H1 (cell line): ENCODE measurements at regions not wholly inside any gene's neighbourhood (a gene's known extent, or its start where the extent isn't known, plus 50 kb on each side); places are given as distances from the start of the nearest gene placed in this dataset.

Source experiments
- CTCF ChIA-PET: fragments of 300-600 bp; sonication (Branson Sonifier 250); formaldehyde crosslinking; loops from one replicate; lab custom pipeline; 2021; ENCODE audit not compliant: partially characterized antibody; lab: Charles Lee
- POLR2A ChIA-PET: fragments of 300-600 bp; sonication (Branson Sonifier 250); formaldehyde crosslinking; loops from one replicate; lab custom pipeline; 2021; ENCODE audit warnings: inconsistent platforms; ENCODE audit not compliant: partially characterized antibody; lab: Charles Lee
- DNase-seq, 2 experiments: peaks; one replicate each; pipeline versions ENCODE4 v3.0.0 to v3.0.0-alpha.2; 2010 to 2022; ENCODE audit warnings: low spot score in 2 of 2, low read depth in 1 of 2, mixed read lengths in 1 of 2
- FAIRE-seq: peaks from 2 replicates; lab custom pipeline; 2011; peaks lifted over from hg19 to GRCh38; lab: Jason Lieb, UNC
- H2AFZ ChIP-seq: 2 replicates; pipeline ENCODE4 v1.8.1; 2012; ENCODE audit warnings: low read length, inconsistent platforms
- H2AK5ac ChIP-seq: 2 replicates; pipeline ENCODE4 v1.6.1; 2013; ENCODE audit warnings: low read depth, low read length
- H2BK120ac ChIP-seq: replicated peaks from 2 replicates; pipeline ENCODE3; 2013; ENCODE audit warnings: low read depth, low read length, inconsistent platforms
- H2BK12ac ChIP-seq: 2 replicates; pipeline ENCODE4 v1.6.1; 2013; ENCODE audit warnings: low read depth, low read length
- H2BK15ac ChIP-seq: 2 replicates; pipeline ENCODE4 v1.6.1; 2013; ENCODE audit warnings: low read length
- H2BK20ac ChIP-seq: 2 replicates; pipeline ENCODE4 v1.6.1; 2013; ENCODE audit warnings: low read length
- H2BK5ac ChIP-seq: 2 replicates; pipeline ENCODE4 v1.6.1; 2013; ENCODE audit warnings: low read depth, low read length
- H3K14ac ChIP-seq: 2 replicates; pipeline ENCODE4 v1.6.1; 2013; ENCODE audit warnings: inconsistent platforms; ENCODE audit not compliant: insufficient read length
- H3K18ac ChIP-seq: 2 replicates; pipeline ENCODE4 v1.6.1; 2013; ENCODE audit warnings: low read length; ENCODE audit errors: extremely low read depth
- H3K23ac ChIP-seq: 2 replicates; pipeline ENCODE4 v1.6.1; 2013; ENCODE audit warnings: inconsistent platforms; ENCODE audit not compliant: insufficient read length
- H3K23me2 ChIP-seq: 2 replicates; pipeline ENCODE4 v1.6.1; 2013; ENCODE audit warnings: low read depth, low read length
- H3K27ac ChIP-seq: 2 replicates; pipeline ENCODE4 v1.6.1; 2011; ENCODE audit warnings: low read depth, low read length, inconsistent platforms
- H3K27me3 ChIP-seq, 4 experiments: replicated peaks in 1 of 4; 1 replicate in 1 of 4; 2 replicates in 3 of 4; pipeline versions ENCODE4 v1.6.1 to v1.8.1; 2011 to 2013; ENCODE audit warnings: low read length in 3 of 4, mild to moderate bottlenecking in 3 of 4, inconsistent platforms in 2 of 4, mixed read lengths in 2 of 4, moderate library complexity in 1 of 4; ENCODE audit not compliant: control insufficient read depth in 3 of 4, insufficient read depth in 3 of 4; ENCODE audit errors: extremely low read depth in 1 of 4
- H3K36me3 ChIP-seq, 4 experiments: 2 replicates each; pipeline versions ENCODE4 v1.6.1 to v1.8.1; 2011 to 2013; ENCODE audit warnings: mild to moderate bottlenecking in 4 of 4, low read length in 3 of 4, moderate library complexity in 2 of 4, control low read depth in 1 of 4, inconsistent platforms in 1 of 4; ENCODE audit not compliant: insufficient read depth in 4 of 4, control insufficient read depth in 2 of 4
- H3K4ac ChIP-seq: replicated peaks from 2 replicates; pipeline ENCODE3; 2013; ENCODE audit warnings: low read length, low read depth, mixed read lengths, inconsistent platforms; ENCODE audit not compliant: insufficient read length
- H3K4me1 ChIP-seq, 4 experiments: replicated peaks in 1 of 4; 1 replicate in 1 of 4; 2 replicates in 3 of 4; pipeline versions ENCODE4 v1.6.1 to v1.8.1; 2011 to 2013; ENCODE audit warnings: low read length in 3 of 4, inconsistent platforms in 2 of 4, mixed read lengths in 1 of 4; ENCODE audit not compliant: insufficient read depth in 4 of 4, control insufficient read depth in 3 of 4
- H3K4me2 ChIP-seq, 2 experiments: 2 replicates each; pipeline versions ENCODE4 v1.6.1 to v1.8.1; 2011 to 2013; ENCODE audit warnings: low read depth in 2 of 2, low read length in 2 of 2, control low read depth in 1 of 2, inconsistent platforms in 1 of 2, mild to moderate bottlenecking in 1 of 2; ENCODE audit not compliant: insufficient read depth in 1 of 2
- H3K4me3 ChIP-seq, 4 experiments: fragments of 200-600, 300-600 bp in 1 of 4; sonication (generic), shearing (Covaris generic), sonication (Bioruptor Twin) in 1 of 4; 2 replicates each; pipeline versions ENCODE4 v1.5.1 to v1.8.1; 2011 to 2016; ENCODE audit warnings: low read length in 4 of 4, low read depth in 3 of 4, control low read depth in 2 of 4, inconsistent platforms in 2 of 4, mild to moderate bottlenecking in 2 of 4, mixed read lengths in 1 of 4, moderate library complexity in 1 of 4; ENCODE audit not compliant: insufficient read depth in 2 of 4; ENCODE audit errors: extremely low read depth in 1 of 4
- H3K56ac ChIP-seq: replicated peaks from 2 replicates; pipeline ENCODE3; 2013; ENCODE audit warnings: low read depth, mild to moderate bottlenecking, mixed read lengths, low read length, inconsistent platforms; ENCODE audit not compliant: insufficient read length
- H3K79me1 ChIP-seq: 2 replicates; pipeline ENCODE4 v1.6.1; 2013; ENCODE audit warnings: low read depth, low read length, control low read depth
- H3K79me2 ChIP-seq, 2 experiments: 2 replicates each; pipeline versions ENCODE4 v1.6.1 to v1.8.1; 2012 to 2013; ENCODE audit warnings: low read length in 2 of 2, mild to moderate bottlenecking in 2 of 2, inconsistent platforms in 1 of 2; ENCODE audit not compliant: insufficient read depth in 2 of 2, control insufficient read depth in 1 of 2
- H3K9ac ChIP-seq, 4 experiments: replicated peaks in 1 of 4; 1 replicate in 1 of 4; 2 replicates in 3 of 4; pipeline versions ENCODE4 v1.6.1 to v1.8.1; 2011 to 2013; ENCODE audit warnings: low read depth in 3 of 4, low read length in 3 of 4, control low read depth in 2 of 4, mild to moderate bottlenecking in 2 of 4, moderate library complexity in 2 of 4, inconsistent platforms in 1 of 4; ENCODE audit errors: extremely low read depth in 1 of 4
- H3K9me3 ChIP-seq, 2 experiments: 2 replicates each; pipeline versions ENCODE4 v1.6.1 to v1.8.1; 2012 to 2013; ENCODE audit warnings: mild to moderate bottlenecking in 2 of 2, moderate library complexity in 2 of 2, control low read depth in 1 of 2, inconsistent platforms in 1 of 2, low read depth in 1 of 2, low read length in 1 of 2, mixed read lengths in 1 of 2; ENCODE audit not compliant: insufficient read depth in 2 of 2
- H4K20me1 ChIP-seq, 2 experiments: replicated peaks in 1 of 2; 2 replicates each; pipeline versions ENCODE3 to v1.8.1; 2011 to 2013; ENCODE audit warnings: inconsistent platforms in 2 of 2, low read length in 2 of 2, mild to moderate bottlenecking in 1 of 2; ENCODE audit not compliant: insufficient read depth in 2 of 2, control insufficient read depth in 1 of 2
- H4K5ac ChIP-seq: 2 replicates; pipeline ENCODE4 v1.6.1; 2013; ENCODE audit warnings: low read length, low read depth, mixed read lengths, inconsistent platforms; ENCODE audit not compliant: insufficient read length
- H4K8ac ChIP-seq: 2 replicates; pipeline ENCODE4 v1.8.0; 2013; ENCODE audit warnings: mild to moderate bottlenecking, moderate library complexity, low read length, inconsistent platforms; ENCODE audit not compliant: insufficient read depth; ENCODE audit errors: extremely low read depth
- H4K91ac ChIP-seq: replicated peaks from 2 replicates; pipeline ENCODE3; 2013; ENCODE audit warnings: low read length, mixed read lengths, inconsistent platforms; ENCODE audit not compliant: insufficient read length
- ASH2L ChIP-seq: fragments of 200-600, 300-600 bp; sonication (generic); IDR thresholded peaks from one replicate; pipeline ENCODE4 v1.7.1; 2017; ENCODE audit warnings: low read length
- BCL11A ChIP-seq, 2 experiments: IDR thresholded peaks; one replicate each; pipeline ENCODE4 v1.6.1; 2011; ENCODE audit warnings: low read depth in 2 of 2, low read length in 2 of 2, mild to moderate bottlenecking in 2 of 2
- BRCA1 ChIP-seq: IDR thresholded peaks from 2 replicates; pipeline ENCODE4 v1.6.1; 2012; ENCODE audit warnings: low read depth, low read length, improper control_type of control experiment
- CHD1 ChIP-seq: IDR thresholded peaks from 2 replicates; pipeline ENCODE4 v1.6.1; 2012; ENCODE audit warnings: low read depth, low read length, improper control_type of control experiment
- FOSL1 ChIP-seq: IDR thresholded peaks from 2 replicates; pipeline ENCODE4 v1.6.1; 2011; ENCODE audit warnings: mild to moderate bottlenecking, low read depth, low read length, moderate library complexity; ENCODE audit not compliant: insufficient read depth
- GTF2F1 ChIP-seq: IDR thresholded peaks from 2 replicates; pipeline ENCODE4 v1.6.1; 2012; ENCODE audit warnings: low read depth, low read length, improper control_type of control experiment, borderline replicate concordance
- MAX ChIP-seq: IDR thresholded peaks from 2 replicates; pipeline ENCODE4 v1.6.1; 2012; ENCODE audit warnings: inconsistent platforms
- POLR2A ChIP-seq, 2 experiments: IDR thresholded peaks; 1 replicate in 1 of 2; 2 replicates in 1 of 2; pipeline ENCODE4 v1.6.1; 2011; ENCODE audit warnings: low read depth in 2 of 2, low read length in 2 of 2, mild to moderate bottlenecking in 2 of 2; ENCODE audit errors: control extremely low read depth in 1 of 2
- POU5F1 ChIP-seq: IDR thresholded peaks from 2 replicates; pipeline ENCODE4 v1.6.1; 2011; ENCODE audit warnings: low read depth, mild to moderate bottlenecking, low read length, moderate library complexity
- RFX5 ChIP-seq: IDR thresholded peaks from 2 replicates; pipeline ENCODE4 v1.6.1; 2011; ENCODE audit warnings: low read depth, low read length, improper control_type of control experiment, borderline replicate concordance
- SAP30 ChIP-seq: fragments of 300-600 bp; sonication (generic); IDR thresholded peaks from 2 replicates; pipeline ENCODE4 v1.7.1; 2012; ENCODE audit warnings: low read length, moderate library complexity, mild to moderate bottlenecking, inconsistent platforms; ENCODE audit not compliant: insufficient read depth, insufficient replicate concordance
- SIN3A ChIP-seq, 2 experiments: IDR thresholded peaks in 1 of 2; conservative IDR thresholded peaks in 1 of 2; 2 replicates each; pipeline ENCODE4 v1.6.1; 2011 to 2012; ENCODE audit warnings: low read length in 2 of 2, improper control_type of control experiment in 1 of 2, low read depth in 1 of 2, mild to moderate bottlenecking in 1 of 2
- SP2 ChIP-seq: IDR thresholded peaks from 2 replicates; pipeline ENCODE4 v1.6.1; 2012; ENCODE audit warnings: mild to moderate bottlenecking, low read length, inconsistent platforms
- TAF7 ChIP-seq: optimal IDR thresholded peaks from 2 replicates; pipeline ENCODE3; 2011; ENCODE audit warnings: low read depth, mild to moderate bottlenecking, inconsistent platforms, low read length, moderate library complexity, borderline replicate concordance
- YY1 ChIP-seq: IDR thresholded peaks from 2 replicates; pipeline ENCODE4 v1.6.1; 2011; ENCODE audit warnings: low read depth, mild to moderate bottlenecking, low read length
- ZNF274 ChIP-seq: IDR thresholded peaks from 2 replicates; pipeline ENCODE4 v1.7.0; 2012; ENCODE audit warnings: low read length, borderline replicate concordance; ENCODE audit errors: extremely low read depth
- WGBS, 2 experiments: shearing (Covaris generic) in 1 of 2; methylation state at CpG; one replicate each; pipeline versions ENCODE4 v1.1.6 to v1.1.7; 2013 to 2015; ENCODE audit warnings: low lambda C conversion rate in 2 of 2, mixed read lengths in 2 of 2, inconsistent platforms in 1 of 2, low coverage in 1 of 2, missing lambda C conversion rate in 1 of 2; ENCODE audit not compliant: insufficient replicate concordance in 2 of 2, insufficient coverage in 1 of 2, insufficient read length in 1 of 2; ENCODE audit errors: extremely low coverage in 1 of 2, missing lambda C conversion rate in 1 of 2; 5-methylcytosine and 5-hydroxymethylcytosine counted together

- Histone ChIP-seq H3K27me3 (no peaks in the 10 kb centered on the region), H2AFZ (no peak overlapping the region), H3K9ac (no peak overlapping the region), H3K36me3 (no peaks in the 10 kb centered on the region), H2BK20ac (no peak overlapping the region), H3K23ac (no peak overlapping the region), H3K4me1 (no peaks in the 10 kb centered on the region), H4K91ac (no peak overlapping the region), H3K4me2 (no peak overlapping the region), H3K27ac (no peak overlapping the region), H3K18ac (no peak overlapping the region), H3K4me3 (no peak overlapping the region), H3K23me2 (no peaks in the 10 kb centered on the region), H3K14ac (no peak overlapping the region), H2BK120ac (no peak overlapping the region), H3K79me1 (no peaks in the 10 kb centered on the region), H3K9me3 (0 out of 4 replicates have a peak, but pooled peaks cover 0 to 3% of the 10 kb centered on the region in 2 experiments), H4K8ac (no peak overlapping the region), H2AK5ac (no peak overlapping the region), H4K20me1 (no peaks in the 10 kb centered on the region), H2BK15ac (no peak overlapping the region), H4K5ac (no peak overlapping the region), H3K4ac (no peak overlapping the region), H3K79me2 (no peaks in the 10 kb centered on the region), H2BK12ac (peak overlapping the region; percentile 20; the same call in 1 of the 2 replicates), H2BK5ac (no peak overlapping the region), H3K56ac (no peak overlapping the region)
- POLR2A ChIA-PET: no interaction called here
- CTCF ChIA-PET: interaction anchor here (0.6 kb wide), 1 partner anchor 745 kb away, joined by 3 read pairs; no protein-coding TSS in a partner anchor
- FAIRE-seq (no peak), DNase-seq (no peak)
- 96% methylated on average over 3 of the region's 3 CpGs; no CpG with 5 or more reads in 1 of the 2 experiments for WGBS, 2 experiments
- TF ChIP-seq TAF7 (no peak), BRCA1 (no peak), CHD1 (no peak), MAX (no peak), BCL11A (IDR thresholded peaks at IDR 0.05; ENCODE audit: low read depth in 2 of 2, low read length in 2 of 2) (no peak), FOSL1 (no peak), SIN3A (conservative IDR thresholded peaks at IDR 0.05 in 1 of 2, IDR thresholded peaks at IDR 0.05 in 1 of 2; ENCODE audit: low read depth in 1 of 2, low read length in 2 of 2) (no peak), RFX5 (no peak), ZNF274 (no peak), GTF2F1 (no peak), SAP30 (no peak), ASH2L (no peak), SP2 (no peak), YY1 (no peak), POLR2A (IDR thresholded peaks at IDR 0.05; ENCODE audit: control extremely low read depth in 1 of 2, low read depth in 2 of 2, low read length in 2 of 2) (no peak), POU5F1 (no peak)
These were observed 455.7 kb downstream of the CD83 start for GRCh38 chr6:14573267-14573666.
